Colonic mucosa (tissue), 4 donors: ENCODE measurements at regions not wholly inside any gene's neighbourhood (a gene's known extent, or its start where the extent isn't known, plus 50 kb on each side); places are given as distances from the start of the nearest gene placed in this dataset.

Source experiments
- DNase-seq: peaks from one replicate; pipeline ENCODE4 v3.0.0-alpha.2; 2020
- H3K27ac ChIP-seq: fragments of 200-600 bp; one replicate; pipeline ENCODE4 v1.8.0; 2021
- H3K27me3 ChIP-seq: fragments of 200-600 bp; one replicate; pipeline ENCODE4 v1.8.0; 2021
- H3K36me3 ChIP-seq: fragments of 200-600 bp; one replicate; pipeline ENCODE4 v1.8.0; 2021
- H3K4me1 ChIP-seq: fragments of 200-600 bp; one replicate; pipeline ENCODE4 v1.8.0; 2021; ENCODE audit warnings: mild to moderate bottlenecking
- H3K4me3 ChIP-seq: fragments of 200-600 bp; one replicate; pipeline ENCODE4 v1.8.0; 2021
- H3K9ac ChIP-seq, 2 donors: one replicate each; pipeline ENCODE4 v1.7.0; 2013; ENCODE audit warnings: control low read depth in 2 of 2, low read depth in 2 of 2, low read length in 2 of 2
- H3K9me3 ChIP-seq: fragments of 200-600 bp; one replicate; pipeline ENCODE4 v1.8.0; 2021
- intact Hi-C: fragments of 100-400 bp; cut with DNase I; formaldehyde crosslinking; loops from one replicate; pipeline ENCODE4 v1.14.1; 2022
- TF ChIP-seq, protein P1 (sequence below): fragments of 200-600 bp; IDR thresholded peaks from one replicate; pipeline ENCODE4 v1.8.0; 2022; ENCODE audit warnings: antibody characterized with exemption, mild to moderate bottlenecking
- donor health status: healthy.
- donor health status: DM: no; HTN: no; CAD: no.
- donor health status: DM: no; HTN: no; CAD: no.

DNA sequence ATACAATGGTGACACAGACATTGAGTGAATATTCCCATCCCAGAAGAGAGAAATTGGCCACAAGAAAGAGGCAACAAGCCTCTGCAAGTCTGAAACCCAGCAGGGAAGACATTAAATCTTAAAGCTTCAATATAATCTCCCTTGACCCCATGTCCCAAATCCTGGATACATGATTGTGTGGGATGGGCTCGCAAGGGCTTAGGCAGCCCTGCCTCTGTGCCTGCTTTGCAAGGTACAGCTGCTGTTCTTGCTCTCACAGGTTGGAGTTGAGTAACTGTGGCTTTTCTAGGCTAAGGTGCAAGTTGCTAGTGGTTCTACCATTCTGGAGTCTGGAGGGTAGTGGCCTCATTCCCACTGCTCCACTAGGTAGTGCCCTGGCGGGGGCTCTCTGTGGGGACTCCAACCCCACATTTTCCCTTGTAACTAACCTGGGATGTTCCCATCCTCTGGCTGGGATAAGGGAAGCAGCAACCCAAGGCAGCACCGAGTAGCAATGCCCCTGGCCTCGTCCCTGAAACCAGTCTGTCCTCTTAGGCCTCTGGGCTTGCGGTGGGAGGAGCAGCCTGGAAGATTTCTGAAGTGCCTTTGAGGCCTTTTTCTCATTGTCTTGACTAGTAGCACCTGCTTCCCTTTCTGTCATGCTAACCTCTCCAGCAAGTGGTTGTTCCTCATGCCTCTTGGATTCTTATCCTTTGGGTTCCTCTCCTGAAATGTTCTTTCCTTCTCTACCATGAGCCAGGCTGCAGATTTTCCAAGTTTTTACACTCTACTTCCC is 90.0 kb downstream of the FAM174B start:
- Histone ChIP-seq H3K4me3 (no peak overlapping the region), H3K9ac (no peak overlapping the region), H3K36me3 (no peaks in the 10 kb centered on the region), H3K27ac (no peak overlapping the region), H3K9me3 (no peaks in the 10 kb centered on the region), H3K27me3 (no peaks in the 10 kb centered on the region), H3K4me1 (no peaks in the 10 kb centered on the region)
- TF ChIP-seq, protein P1, sequence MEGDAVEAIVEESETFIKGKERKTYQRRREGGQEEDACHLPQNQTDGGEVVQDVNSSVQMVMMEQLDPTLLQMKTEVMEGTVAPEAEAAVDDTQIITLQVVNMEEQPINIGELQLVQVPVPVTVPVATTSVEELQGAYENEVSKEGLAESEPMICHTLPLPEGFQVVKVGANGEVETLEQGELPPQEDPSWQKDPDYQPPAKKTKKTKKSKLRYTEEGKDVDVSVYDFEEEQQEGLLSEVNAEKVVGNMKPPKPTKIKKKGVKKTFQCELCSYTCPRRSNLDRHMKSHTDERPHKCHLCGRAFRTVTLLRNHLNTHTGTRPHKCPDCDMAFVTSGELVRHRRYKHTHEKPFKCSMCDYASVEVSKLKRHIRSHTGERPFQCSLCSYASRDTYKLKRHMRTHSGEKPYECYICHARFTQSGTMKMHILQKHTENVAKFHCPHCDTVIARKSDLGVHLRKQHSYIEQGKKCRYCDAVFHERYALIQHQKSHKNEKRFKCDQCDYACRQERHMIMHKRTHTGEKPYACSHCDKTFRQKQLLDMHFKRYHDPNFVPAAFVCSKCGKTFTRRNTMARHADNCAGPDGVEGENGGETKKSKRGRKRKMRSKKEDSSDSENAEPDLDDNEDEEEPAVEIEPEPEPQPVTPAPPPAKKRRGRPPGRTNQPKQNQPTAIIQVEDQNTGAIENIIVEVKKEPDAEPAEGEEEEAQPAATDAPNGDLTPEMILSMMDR, result no peak
- intact Hi-C loops, result no loop called here
- no peak for DNase-seq

DNA sequence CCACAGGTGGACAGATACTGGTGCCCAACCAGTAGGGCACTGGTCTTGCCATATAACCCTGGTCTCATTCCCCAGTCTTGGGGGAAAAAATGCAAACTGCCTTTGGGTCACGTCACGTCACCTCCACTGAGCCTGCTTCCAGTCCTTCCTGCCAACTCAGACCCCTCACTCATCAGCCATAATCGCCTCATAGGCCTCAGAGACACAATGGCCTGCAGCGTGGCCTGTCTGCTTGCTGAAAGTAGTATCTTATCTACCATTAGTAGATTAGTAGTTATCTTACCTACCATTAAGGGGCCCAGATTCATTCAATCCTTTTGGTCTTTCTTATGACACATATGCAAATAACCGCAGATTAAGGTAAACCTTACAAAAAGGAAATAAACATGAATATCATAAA is 93.8 kb downstream of the FAM174B start:
- Histone ChIP-seq H3K9ac (no peak overlapping the region), H3K27ac (no peak overlapping the region), H3K4me3 (no peak overlapping the region), H3K9me3 (no peaks in the 10 kb centered on the region), H3K27me3 (no peaks in the 10 kb centered on the region), H3K36me3 (no peaks in the 10 kb centered on the region), H3K4me1 (no peaks in the 10 kb centered on the region)
- TF ChIP-seq, protein P1, result no peak
- intact Hi-C loops, result no loop called here
- no peak for DNase-seq

DNA sequence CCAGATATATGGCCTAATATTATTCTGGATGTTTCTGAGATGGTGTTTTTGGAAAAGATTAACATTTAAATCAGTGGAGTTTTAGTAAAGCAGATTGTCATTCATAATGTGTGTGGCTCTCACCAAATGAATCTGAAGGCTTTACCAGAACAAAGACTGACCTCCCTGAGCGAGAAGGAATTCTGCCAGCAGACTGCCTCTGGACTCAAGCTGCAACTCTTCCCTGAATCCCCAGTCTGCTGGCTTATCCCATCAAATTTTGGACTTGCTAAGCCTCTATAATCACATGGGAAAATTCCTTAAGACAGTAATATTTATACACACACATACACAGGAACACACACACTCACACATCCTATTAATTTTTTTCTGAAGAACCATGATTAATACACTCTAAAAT is 102.3 kb downstream of the FAM174B start:
- H3K36me3 ChIP-seq, result no peaks in the 10 kb centered on the region
- TF ChIP-seq, protein P1, result no peak
- no peak overlapping the region for H3K4me3 ChIP-seq
- H3K9me3 ChIP-seq, result no peaks in the 10 kb centered on the region
- DNase-seq, result no peak
- H3K4me1 ChIP-seq, result no peaks in the 10 kb centered on the region
- intact Hi-C loops, result no loop called here
- H3K27ac ChIP-seq, result no peak overlapping the region
- no peaks in the 10 kb centered on the region for H3K27me3 ChIP-seq
- H3K9ac ChIP-seq, result no peak overlapping the region

DNA sequence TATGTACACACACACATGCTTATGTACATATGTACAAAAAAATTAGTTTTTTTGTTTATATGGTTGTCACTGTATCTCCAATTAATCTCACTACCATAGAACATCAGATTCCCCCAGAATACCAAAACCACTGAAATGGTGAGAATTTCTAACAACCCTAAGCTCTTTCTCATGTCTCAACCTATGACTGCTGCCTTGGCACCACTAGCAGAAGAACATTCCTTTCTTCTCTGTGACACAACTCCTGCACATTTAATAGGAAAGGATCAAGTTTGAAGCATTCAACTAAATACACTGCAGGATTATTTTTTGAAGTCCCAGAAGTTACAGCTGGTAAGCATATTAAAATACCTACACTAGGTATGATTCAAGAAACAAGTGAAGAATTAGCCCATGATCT is 109.6 kb downstream of the FAM174B start:
- Histone ChIP-seq H3K9me3 (no peaks in the 10 kb centered on the region), H3K9ac (no peak overlapping the region), H3K27me3 (no peaks in the 10 kb centered on the region), H3K36me3 (no peaks in the 10 kb centered on the region), H3K4me1 (no peaks in the 10 kb centered on the region), H3K4me3 (no peak overlapping the region), H3K27ac (no peak overlapping the region)
- intact Hi-C loops, result no loop called here
- DNase-seq, result no peak
- TF ChIP-seq, protein P1, result no peak

DNA sequence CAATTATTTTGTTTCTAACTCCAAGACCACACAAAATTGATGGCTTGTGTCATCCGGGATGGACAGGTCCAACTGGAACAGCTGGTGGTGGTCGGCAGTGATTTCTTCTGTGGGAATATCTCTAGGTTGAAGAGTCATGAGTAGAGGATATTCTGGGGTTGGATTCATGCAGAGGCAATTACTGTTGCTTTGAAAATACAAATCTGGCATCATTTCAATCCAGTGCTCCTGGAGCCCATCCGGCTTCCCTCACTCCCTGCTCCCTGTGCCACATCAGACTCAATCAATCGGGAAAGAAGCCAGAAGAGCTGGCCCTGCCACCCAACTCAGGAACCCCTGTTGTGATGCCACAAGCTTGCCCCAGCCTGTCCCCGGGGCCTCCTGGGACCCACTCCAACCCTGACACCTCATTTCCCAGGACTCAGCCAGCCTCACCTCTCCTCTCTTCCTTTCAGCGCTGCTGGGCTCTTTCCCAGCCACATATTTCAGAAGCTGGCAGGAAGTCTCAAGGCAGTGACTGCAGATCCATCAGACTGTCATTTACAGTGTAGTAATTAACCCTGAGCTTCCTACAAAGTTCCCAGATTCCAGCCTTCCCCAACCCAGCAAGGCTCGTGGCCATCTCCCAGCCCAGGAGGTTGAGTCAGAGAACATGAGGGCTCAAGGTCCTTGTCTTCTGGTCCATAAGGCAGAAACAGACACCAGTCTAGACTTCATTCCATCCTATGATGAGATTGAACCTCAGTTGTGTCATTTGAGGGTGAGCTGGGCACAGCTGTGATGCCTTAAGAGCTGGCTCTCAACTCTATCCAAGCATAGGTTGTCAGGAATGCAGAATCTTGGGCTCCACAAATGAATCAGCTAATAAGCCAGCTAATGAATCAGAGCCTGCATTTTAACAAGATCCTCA is 114.0 kb downstream of the FAM174B start:
- no peaks in the 10 kb centered on the region for H3K4me1 ChIP-seq
- H3K9me3 ChIP-seq, result no peaks in the 10 kb centered on the region
- H3K4me3 ChIP-seq, result no peak overlapping the region
- TF ChIP-seq, protein P1, result no peak
- H3K27me3 ChIP-seq, result no peaks in the 10 kb centered on the region
- H3K36me3 ChIP-seq, result no peaks in the 10 kb centered on the region
- intact Hi-C loops, result no loop called here
- no peak overlapping the region for H3K9ac ChIP-seq
- no peak overlapping the region for H3K27ac ChIP-seq
- DNase-seq, result no peak
